ENCODE measurements at regions not wholly inside any gene's neighbourhood (a gene's known extent, or its start where the extent isn't known, plus 50 kb on each side); places are given as distances from the start of the nearest gene placed in this dataset.

DNA sequence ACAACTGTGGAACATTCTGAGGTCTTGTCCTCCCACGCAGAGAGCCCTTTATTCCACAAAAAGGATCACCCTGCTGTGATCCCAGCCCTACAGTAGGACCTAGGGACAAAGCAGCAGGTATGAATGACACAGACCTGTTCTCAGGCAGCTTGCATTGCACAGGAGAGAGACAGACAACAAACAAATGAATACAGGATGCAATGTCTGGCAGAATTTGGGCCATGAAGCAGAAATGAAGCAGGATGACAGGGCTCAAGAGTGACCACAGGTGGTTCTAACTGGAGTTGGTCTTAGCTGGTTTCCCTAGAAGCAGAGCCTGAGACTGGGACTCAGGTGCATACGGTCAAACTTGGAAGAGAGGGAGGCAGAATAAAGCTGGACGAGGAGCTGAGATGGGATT is 388.8 kb downstream of the CDK5RAP2 start:
- no peaks in the 10 kb centered on the region for H3K36me3 ChIP-seq (replicated peaks in 1 of 2; ENCODE audit: control insufficient read depth in 1 of 2, insufficient read depth in 2 of 2, low read length in 2 of 2)
- TF ChIP-seq, protein P1, sequence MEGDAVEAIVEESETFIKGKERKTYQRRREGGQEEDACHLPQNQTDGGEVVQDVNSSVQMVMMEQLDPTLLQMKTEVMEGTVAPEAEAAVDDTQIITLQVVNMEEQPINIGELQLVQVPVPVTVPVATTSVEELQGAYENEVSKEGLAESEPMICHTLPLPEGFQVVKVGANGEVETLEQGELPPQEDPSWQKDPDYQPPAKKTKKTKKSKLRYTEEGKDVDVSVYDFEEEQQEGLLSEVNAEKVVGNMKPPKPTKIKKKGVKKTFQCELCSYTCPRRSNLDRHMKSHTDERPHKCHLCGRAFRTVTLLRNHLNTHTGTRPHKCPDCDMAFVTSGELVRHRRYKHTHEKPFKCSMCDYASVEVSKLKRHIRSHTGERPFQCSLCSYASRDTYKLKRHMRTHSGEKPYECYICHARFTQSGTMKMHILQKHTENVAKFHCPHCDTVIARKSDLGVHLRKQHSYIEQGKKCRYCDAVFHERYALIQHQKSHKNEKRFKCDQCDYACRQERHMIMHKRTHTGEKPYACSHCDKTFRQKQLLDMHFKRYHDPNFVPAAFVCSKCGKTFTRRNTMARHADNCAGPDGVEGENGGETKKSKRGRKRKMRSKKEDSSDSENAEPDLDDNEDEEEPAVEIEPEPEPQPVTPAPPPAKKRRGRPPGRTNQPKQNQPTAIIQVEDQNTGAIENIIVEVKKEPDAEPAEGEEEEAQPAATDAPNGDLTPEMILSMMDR (IDR thresholded peaks at IDR 0.05) = no peak
- Mint-ChIP-seq H3K36me3 (no peaks in the 10 kb centered on the region), H3K27me3 (ENCODE audit: low read depth in 3 of 3) (peaks cover 0 to 2% (median 1%) of the 10 kb centered on the region in 3 donors), H3K4me3 (no peak overlapping the region), H3K27ac (no peak overlapping the region), H3K4me1 (no peaks in the 10 kb centered on the region), H3K9me3 (peaks cover 0 to 3% (median 0%) of the 10 kb centered on the region in 7 donors)
- H3K79me2 ChIP-seq (ENCODE audit: insufficient read depth, low read length) = no peaks in the 10 kb centered on the region
- H3K27me3 ChIP-seq (ENCODE audit: control insufficient read depth in 2 of 2, insufficient read depth in 2 of 2, low read length in 2 of 2) = no peaks in the 10 kb centered on the region
- WGBS (ENCODE audit: insufficient coverage) = 82% methylated on average over 3 of the region's 3 CpGs
- no peak overlapping the region for H3K9ac ChIP-seq (ENCODE audit: insufficient read depth, low read length, poor library complexity, severe bottlenecking)
- no peak for DNase-seq
- no peaks in the 10 kb centered on the region for H4K20me1 ChIP-seq (ENCODE audit: insufficient read depth, low read length)
- H3K4me3 ChIP-seq (replicated peaks in 1 of 3; ENCODE audit: low read depth in 2 of 3, low read length in 3 of 3) = no peak overlapping the region
- no peaks in the 10 kb centered on the region for H3K4me1 ChIP-seq (ENCODE audit: control insufficient read depth in 1 of 2, insufficient read depth in 2 of 2, low read length in 2 of 2)
- no peak overlapping the region for H3K4me2 ChIP-seq (replicated peaks; ENCODE audit: extremely low read depth, low read length, poor library complexity, severe bottlenecking)
- no peaks in the 10 kb centered on the region for H3K9me3 ChIP-seq (replicated peaks in 1 of 2; ENCODE audit: control insufficient read depth in 1 of 2, insufficient read depth in 1 of 2, low read length in 2 of 2)
- intact Hi-C loops (cut with micrococcal nuclease) = no loop called here
- H3K27ac ChIP-seq (ENCODE audit: low read depth in 1 of 2, low read length in 2 of 2) = no peak overlapping the region
- no peak overlapping the region for H2AFZ ChIP-seq (ENCODE audit: insufficient read depth, low read depth, low read length, poor library complexity, severe bottlenecking)

DNA sequence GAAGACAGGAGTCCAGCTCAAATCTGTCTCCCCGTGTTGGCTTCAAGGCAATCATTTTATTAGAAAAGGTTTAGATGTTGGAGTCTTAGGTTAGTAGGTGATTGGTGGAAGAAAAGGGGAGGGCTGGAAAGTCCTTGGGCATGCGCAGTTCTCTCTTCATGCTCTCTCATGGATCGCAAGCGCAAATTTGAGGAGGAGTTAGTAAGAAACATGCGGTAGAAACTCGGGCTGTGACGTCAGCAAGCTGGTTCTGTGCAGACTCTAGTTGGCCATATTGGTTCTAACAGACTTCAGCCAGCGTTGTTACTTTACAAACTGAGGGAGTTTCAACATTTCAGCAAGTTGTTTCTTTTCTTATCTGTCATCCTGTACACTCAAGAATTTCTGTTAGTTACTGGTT is 392.2 kb downstream of the CDK5RAP2 start:
- Histone ChIP-seq H3K4me2 (replicated peaks; ENCODE audit: extremely low read depth, low read length, poor library complexity, severe bottlenecking) (no peak overlapping the region), H2AFZ (ENCODE audit: insufficient read depth, low read depth, low read length, poor library complexity, severe bottlenecking) (no peak overlapping the region), H3K27ac (ENCODE audit: low read depth in 1 of 2, low read length in 2 of 2) (no peak overlapping the region), H4K20me1 (ENCODE audit: insufficient read depth, low read length) (no peaks in the 10 kb centered on the region), H3K9ac (ENCODE audit: insufficient read depth, low read length, poor library complexity, severe bottlenecking) (no peak overlapping the region), H3K27me3 (ENCODE audit: control insufficient read depth in 2 of 2, insufficient read depth in 2 of 2, low read length in 2 of 2) (no peaks in the 10 kb centered on the region), H3K79me2 (ENCODE audit: insufficient read depth, low read length) (no peaks in the 10 kb centered on the region), H3K36me3 (replicated peaks in 1 of 2; ENCODE audit: control insufficient read depth in 1 of 2, insufficient read depth in 2 of 2, low read length in 2 of 2) (no peaks in the 10 kb centered on the region), H3K4me1 (ENCODE audit: control insufficient read depth in 1 of 2, insufficient read depth in 2 of 2, low read length in 2 of 2) (no peaks in the 10 kb centered on the region), H3K9me3 (replicated peaks in 1 of 2; ENCODE audit: control insufficient read depth in 1 of 2, insufficient read depth in 1 of 2, low read length in 2 of 2) (no peaks in the 10 kb centered on the region), H3K4me3 (replicated peaks in 1 of 3; ENCODE audit: low read depth in 2 of 3, low read length in 3 of 3) (no peak overlapping the region)
- 80% methylated on average over 8 of the region's 8 CpGs for WGBS (ENCODE audit: insufficient coverage)
- H3K36me3 Mint-ChIP-seq = no peaks in the 10 kb centered on the region
- TF ChIP-seq, protein P1 (IDR thresholded peaks at IDR 0.05) = no peak
- no peak for DNase-seq
- no peaks in the 10 kb centered on the region for H3K4me1 Mint-ChIP-seq
- no peak overlapping the region for H3K4me3 Mint-ChIP-seq
- intact Hi-C loops (cut with micrococcal nuclease) = no loop called here
- peaks cover 0 to 6% (median 0%) of the 10 kb centered on the region in 7 donors for H3K9me3 Mint-ChIP-seq
- no peak overlapping the region for H3K27ac Mint-ChIP-seq
- H3K27me3 Mint-ChIP-seq (ENCODE audit: low read depth in 3 of 3) = peaks cover 0 to 2% (median 1%) of the 10 kb centered on the region in 3 donors

Measured in CD14-positive monocyte (primary cell).